NCI-H460 (cell line): ENCODE measurements at regions not wholly inside any gene's neighbourhood (a gene's known extent, or its start where the extent isn't known, plus 50 kb on each side); places are given as distances from the start of the nearest gene placed in this dataset.
"Not testable (repeated sequence)": the region's sequence is repeated elsewhere in the genome, so short reads cannot be mapped to it uniquely, and the experiment has no call there.

ENCODE experiments used
- DNase-seq: peaks from one replicate; pipeline ENCODE4 v3.0.0-alpha.2; 2016; ENCODE audit warnings: low read depth; ENCODE audit errors: extremely low read depth

- no peak for DNase-seq
These were observed 376.9 kb downstream of the DTWD2 start for GRCh38 chr5:118611332-118611945.

GRCh38 chr5:118606940-118607339, 381.4 kb downstream of the DTWD2 start:
- DNase-seq: no peak

DNA sequence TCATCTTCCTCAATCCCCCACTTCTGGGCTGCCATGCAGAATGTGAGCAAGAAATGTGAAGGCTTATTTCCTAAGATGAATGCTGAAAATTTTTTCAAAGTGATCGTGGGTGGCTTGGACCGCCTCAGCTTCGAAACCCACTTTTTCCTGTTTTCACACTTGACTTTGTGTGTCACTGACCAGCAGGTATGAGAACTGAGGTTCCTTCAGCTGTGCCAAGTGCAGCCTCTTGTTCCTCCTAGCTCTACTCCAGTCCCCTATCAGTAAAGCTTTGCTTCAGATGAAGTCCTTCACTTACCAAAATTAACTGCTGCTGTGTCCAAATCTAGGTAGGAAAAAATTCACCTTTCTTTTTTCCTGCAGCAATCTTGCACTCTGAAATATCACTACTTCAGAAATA, 382.6 kb downstream of the DTWD2 start:
- DNase-seq: no peak

- DNase-seq: no peak
These were observed 384.2 kb downstream of the DTWD2 start for GRCh38 chr5:118604106-118604505.

GRCh38 chr5:118603278-118603677, 385.1 kb downstream of the DTWD2 start:
- no peak for DNase-seq

GRCh38 chr5:118598311-118598710, 390.0 kb downstream of the DTWD2 start:
- no peak for DNase-seq

- DNase-seq: no peak
These were observed 390.8 kb downstream of the DTWD2 start for GRCh38 chr5:118597543-118597942.

- no peak for DNase-seq
These were observed 392.1 kb downstream of the DTWD2 start for GRCh38 chr5:118596255-118596654.

DNA sequence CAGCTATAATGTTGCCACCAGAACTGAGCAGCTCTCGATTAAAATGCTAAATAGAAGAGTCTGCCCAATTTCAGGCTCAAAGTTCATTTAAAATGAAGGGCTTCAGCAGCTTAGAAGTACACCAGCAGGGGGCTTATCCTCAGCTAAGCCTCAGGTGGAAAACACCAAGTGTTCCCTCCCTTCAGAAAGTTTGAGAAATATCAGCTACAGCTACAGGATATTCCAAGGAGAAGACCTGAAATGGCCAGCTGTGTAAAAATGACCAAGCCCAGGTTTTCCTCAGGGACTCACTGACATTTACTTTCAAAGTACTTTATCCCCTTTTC, 395.4 kb downstream of the DTWD2 start:
- no peak for DNase-seq

GRCh38 chr5:118592229-118593002, 395.9 kb downstream of the DTWD2 start:
- no peak for DNase-seq

DNA sequence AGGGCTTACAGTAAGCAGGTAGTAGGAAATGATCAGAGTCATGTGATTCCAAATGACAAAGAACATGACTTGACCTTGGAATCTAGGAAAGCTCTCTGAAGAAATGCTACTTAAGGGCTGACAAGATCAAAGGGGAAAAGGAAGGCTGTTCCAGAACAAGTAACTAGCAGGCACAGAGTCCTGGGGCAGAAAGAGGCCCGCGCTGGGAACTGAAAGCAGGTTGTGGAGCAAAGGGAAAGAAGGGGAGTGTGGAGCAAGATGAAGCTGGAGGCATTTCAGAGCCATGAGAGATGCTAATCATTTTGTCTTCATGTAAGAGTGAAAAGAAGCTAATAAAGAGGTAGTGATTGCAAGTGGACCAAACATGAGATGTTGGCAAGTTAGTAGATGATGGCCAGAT, 397.5 kb downstream of the DTWD2 start:
- no peak for DNase-seq

DNA sequence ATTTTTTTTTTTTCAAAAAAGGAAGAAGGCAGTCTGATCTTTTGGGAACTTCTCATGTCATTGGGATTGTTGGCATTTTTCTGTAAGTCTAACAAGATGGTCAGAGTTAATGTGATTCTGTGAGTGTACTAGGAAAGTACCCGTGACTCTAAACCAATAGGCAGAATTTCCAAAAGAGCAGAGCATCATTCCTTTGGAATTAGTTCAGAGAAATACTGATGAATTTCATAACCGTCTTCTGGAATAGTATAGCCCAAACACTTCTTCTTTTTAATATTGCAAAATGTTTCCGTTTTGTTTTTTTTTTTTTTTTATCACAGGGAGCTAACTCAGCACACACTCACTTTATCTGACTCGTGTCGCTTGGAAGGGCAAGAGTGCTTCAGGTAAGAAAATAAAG, 407.4 kb downstream of the DTWD2 start:
- no peak for DNase-seq

GRCh38 chr5:118578093-118578492, 410.3 kb downstream of the DTWD2 start:
- DNase-seq: no peak

DNA sequence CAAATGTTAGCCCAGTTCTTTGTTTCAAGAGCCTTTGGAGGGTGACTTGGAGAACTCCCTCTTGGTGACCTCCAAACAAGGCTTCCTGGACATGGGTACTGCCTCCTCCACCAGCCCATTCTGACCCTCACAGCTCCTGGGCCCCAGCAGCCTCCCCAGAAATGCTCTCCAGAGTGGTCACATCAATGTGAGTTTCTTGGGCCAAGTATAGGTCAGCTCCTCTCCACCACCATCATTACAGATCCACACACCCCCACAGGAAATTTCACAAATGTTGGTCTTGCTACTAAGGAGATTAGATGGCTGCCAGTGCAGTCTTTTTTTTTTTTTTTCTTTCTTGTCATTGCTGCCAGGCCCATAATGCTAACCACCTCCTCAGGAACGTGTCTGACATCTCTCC, 410.7 kb downstream of the DTWD2 start:
- DNase-seq: no peak

DNA sequence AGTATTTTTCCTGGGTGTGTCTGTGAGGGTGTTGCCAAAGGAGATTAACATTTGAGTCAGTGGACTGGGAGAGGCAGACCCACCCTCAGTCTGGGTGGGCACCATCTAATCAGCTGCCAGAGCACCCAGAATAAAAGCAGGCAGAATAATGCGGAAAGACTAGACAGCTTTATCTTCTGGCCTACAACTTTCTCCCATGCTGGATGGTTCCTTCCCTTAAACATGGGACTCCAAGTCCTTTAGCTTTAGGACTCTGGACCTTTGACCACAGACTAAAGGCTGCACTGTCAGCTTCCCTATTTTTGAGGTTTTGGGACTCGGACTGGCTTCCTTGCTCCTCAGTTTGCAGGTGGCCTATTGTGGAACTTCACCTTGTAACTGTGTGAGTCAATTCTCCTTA, 418.1 kb downstream of the DTWD2 start:
- DNase-seq: not testable (repeated sequence)

- DNase-seq: not testable (repeated sequence)
These were observed 418.8 kb downstream of the DTWD2 start for GRCh38 chr5:118569596-118569995.

DNA sequence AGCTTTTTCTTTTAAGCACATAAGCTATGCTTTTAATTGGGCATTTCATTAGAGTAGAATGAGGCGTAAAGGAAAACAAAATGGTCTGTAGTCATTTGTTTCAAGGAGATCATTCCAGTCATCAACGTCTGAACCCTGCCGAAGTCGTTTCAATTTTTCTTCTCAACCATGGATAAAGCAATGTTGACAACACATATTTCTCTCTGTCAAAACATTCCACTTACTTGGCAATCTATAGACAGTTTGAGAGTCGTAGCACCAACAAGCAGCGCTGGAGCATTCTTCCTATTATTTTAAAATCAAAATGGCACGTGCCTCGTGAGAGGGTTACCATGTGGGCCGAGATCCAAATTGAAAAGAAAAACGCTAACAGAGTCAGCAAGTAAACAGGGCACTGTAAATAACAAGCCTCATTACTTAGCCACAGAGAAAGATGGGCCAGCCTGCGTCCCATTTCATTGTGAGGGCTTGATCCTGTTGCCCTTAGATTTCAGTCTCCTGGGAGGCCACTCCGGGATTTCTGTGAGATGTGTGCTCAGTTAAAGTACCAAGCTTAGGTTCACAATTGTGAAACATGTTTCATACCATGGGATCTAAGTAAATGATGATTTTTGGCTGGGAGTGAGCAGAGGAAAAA, 422.9 kb downstream of the DTWD2 start:
- DNase-seq: no peak

DNA sequence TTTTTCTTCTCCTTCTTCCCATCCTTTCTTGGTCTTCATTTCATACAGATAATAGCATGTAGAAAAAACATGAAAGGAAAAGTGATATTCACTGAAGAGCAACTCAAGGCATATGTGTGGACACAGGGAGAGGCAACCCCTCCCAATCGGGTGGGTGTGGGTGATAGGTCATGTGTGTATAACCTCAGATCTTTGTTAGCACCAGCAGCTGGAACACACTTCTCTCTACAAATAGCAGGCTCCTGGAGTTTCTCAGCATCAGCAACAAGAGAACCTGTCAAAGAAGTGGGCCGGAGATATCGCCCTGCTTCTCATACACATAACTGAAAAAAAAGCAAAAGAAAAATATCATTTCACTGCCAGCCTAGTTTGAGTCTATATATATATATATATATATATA, 426.4 kb downstream of the DTWD2 start:
- no peak for DNase-seq

DNA sequence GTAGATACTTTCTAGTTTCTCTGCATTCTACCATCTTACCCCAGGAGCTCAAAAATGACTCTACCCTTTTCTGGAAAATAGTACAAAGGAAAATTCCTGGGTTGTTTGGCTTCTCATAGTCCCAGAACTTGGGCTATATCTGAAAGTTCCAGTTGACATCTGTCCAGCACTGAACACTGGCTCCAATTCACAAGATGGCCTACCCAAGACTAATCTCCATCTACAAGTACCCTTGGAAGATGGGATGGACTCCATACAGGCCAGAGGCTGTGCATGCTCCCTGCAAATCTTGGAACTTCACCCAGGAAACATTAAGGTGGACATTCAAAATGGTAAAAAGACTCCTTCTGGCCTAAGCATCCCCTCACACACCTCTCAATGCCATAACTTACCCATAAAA, 427.1 kb downstream of the DTWD2 start:
- no peak for DNase-seq

- DNase-seq: no peak
These were observed 429.5 kb downstream of the DTWD2 start for GRCh38 chr5:118558871-118559270.

DNA sequence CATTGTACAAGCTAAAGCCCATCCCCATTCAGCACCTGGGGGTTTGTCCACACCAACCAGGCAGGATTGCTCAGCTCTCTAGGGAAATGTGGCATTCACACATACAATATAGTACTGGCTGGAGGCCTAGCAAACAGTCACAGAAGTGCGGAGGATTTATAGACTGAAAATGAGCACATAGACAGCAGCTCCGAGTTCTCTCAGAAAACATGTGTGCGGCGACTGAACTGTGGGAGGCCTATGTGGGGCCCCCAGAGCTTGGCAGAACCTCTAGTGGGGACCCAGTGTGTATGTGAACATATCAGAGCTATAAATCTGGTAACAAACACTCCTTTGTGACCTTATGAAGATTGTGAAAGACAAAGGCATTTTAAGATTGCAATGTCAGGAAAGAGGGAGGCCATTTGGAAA, 431.1 kb downstream of the DTWD2 start:
- DNase-seq: no peak

- no peak for DNase-seq
These were observed 431.6 kb downstream of the DTWD2 start for GRCh38 chr5:118556792-118557191.
